Adrenal gland (tissue), 9 donors: ENCODE measurements at regions not wholly inside any gene's neighbourhood (a gene's known extent, or its start where the extent isn't known, plus 50 kb on each side); places are given as distances from the start of the nearest gene placed in this dataset.

Experiments used
- DNase-seq, 7 donors: peaks; one replicate each; pipeline ENCODE4 v3.0.0-alpha.2; 2019 to 2020
- H3K27ac ChIP-seq, 5 donors: fragments of 200-600 bp; sonication (generic) in 4 of 5; 1 replicate in 3 of 5; 2 replicates in 2 of 5; pipeline versions ENCODE4 v1.5.1 to v1.8.0; 2016 to 2020; ENCODE audit warnings: mild to moderate bottlenecking in 1 of 5
- H3K27me3 ChIP-seq: fragments of 200-600 bp; 2 replicates; pipeline ENCODE4 v1.8.0; 2021
- H3K36me3 ChIP-seq, 2 donors: fragments of 200-600 bp; replicated peaks in 1 of 2; 1 replicate in 1 of 2; 2 replicates in 1 of 2; pipeline versions ENCODE4 v1.5.1 to v1.8.0; 2018 to 2022
- H3K4me1 ChIP-seq, 2 donors: fragments of 200-600 bp; replicated peaks in 1 of 2; 1 replicate in 1 of 2; 2 replicates in 1 of 2; pipeline versions ENCODE4 v1.5.1 to v1.8.0; 2018 to 2021
- H3K4me3 ChIP-seq, 4 donors: fragments of 200-600 bp; sonication (generic) in 3 of 4; one replicate each; pipeline ENCODE4 v1.5.1; 2016 to 2018
- H3K9me3 ChIP-seq, 3 donors: fragments of 200-600 bp; sonication (generic) in 1 of 3; replicated peaks in 1 of 3; 1 replicate in 2 of 3; 2 replicates in 1 of 3; pipeline versions ENCODE4 v1.5.1 to v1.8.0; 2016 to 2021
- CTCF ChIP-seq, 6 experiments: fragments of 450-650 bp in 4 of 6; fragments of 200-600 bp in 2 of 6; sonication (generic) in 1 of 6; IDR thresholded peaks; 1 replicate in 5 of 6; 2 replicates in 1 of 6; pipeline versions ENCODE4 v1.5.1 to v1.8.0; 2016 to 2021; ENCODE audit warnings: antibody characterized with exemption in 6 of 6, mild to moderate bottlenecking in 2 of 6, moderate library complexity in 1 of 6
- POLR2A ChIP-seq, 2 donors: fragments of 450-650 bp; IDR thresholded peaks; one replicate each; pipeline ENCODE4 v1.6.1; 2017; ENCODE audit warnings: antibody characterized with exemption in 2 of 2, mild to moderate bottlenecking in 2 of 2, moderate library complexity in 1 of 2
- WGBS, 4 donors: extraction: QIAGEN DNeasy Blood & Tissue Kit in 2 of 4; methylation state at CpG; one replicate each; pipeline versions ENCODE4 v1.1.5 to v1.1.7; 2013 to 2017; 5-methylcytosine and 5-hydroxymethylcytosine counted together
- intact Hi-C, 2 donors: fragments of 100-400 bp; cut with DNase I; formaldehyde crosslinking; loops; one replicate each; pipeline versions ENCODE4 v1.14.1 to v1.15.0; 2022 to 2023
- donor health status: healthy with polysubstance abuse.
- donor health status: Bipolar disorder and iron deficiency.
- donor health status: DM: yes; HTN: yes; CAD: no.
- donor health status: DM: no; HTN: no; CAD: no.
- donor health status: DM: no; HTN: no; CAD: no.

- WGBS, 4 donors, result 88 to 93% (median 91%) methylated on average over 17 of the region's 17 CpGs
- intact Hi-C loops, result no loop called here
- no peak overlapping the region for H3K4me3 ChIP-seq
- H3K36me3 ChIP-seq, result no peaks in the 10 kb centered on the region
- no peaks in the 10 kb centered on the region for H3K27me3 ChIP-seq
- H3K4me1 ChIP-seq, result no peaks in the 10 kb centered on the region
- DNase-seq, result no peak
- no peak overlapping the region for H3K27ac ChIP-seq
- no peaks in the 10 kb centered on the region for H3K9me3 ChIP-seq
- no peak for TF ChIP-seq POLR2A (IDR thresholded peaks at IDR 0.05)
- TF ChIP-seq CTCF (IDR thresholded peaks at IDR 0.05), result no peak
These were observed 158.6 kb upstream of the PITRM1 start for GRCh38 chr10:3331187-3331586.

- intact Hi-C loops, result no loop called here
- Histone ChIP-seq H3K27me3 (no peaks in the 10 kb centered on the region), H3K9me3 (no peaks in the 10 kb centered on the region), H3K4me3 (no peak overlapping the region), H3K36me3 (no peaks in the 10 kb centered on the region), H3K4me1 (no peaks in the 10 kb centered on the region), H3K27ac (no peak overlapping the region)
- no peak for TF ChIP-seq POLR2A (IDR thresholded peaks at IDR 0.05)
- no peak for TF ChIP-seq CTCF (IDR thresholded peaks at IDR 0.05)
- peak in 4 of 7 donors; percentile 34 to 76 (median 59) for DNase-seq
- WGBS, 4 donors, result 53 to 75% (median 68%) methylated on average over 7 to 8 of the region's 8 CpGs
These were observed 158.1 kb upstream of the PITRM1 start for GRCh38 chr10:3330663-3331062.

- Histone ChIP-seq H3K36me3 (no peaks in the 10 kb centered on the region), H3K9me3 (no peaks in the 10 kb centered on the region), H3K27me3 (no peaks in the 10 kb centered on the region), H3K4me3 (no peak overlapping the region), H3K27ac (no peak overlapping the region), H3K4me1 (no peaks in the 10 kb centered on the region)
- no peak for TF ChIP-seq CTCF (IDR thresholded peaks at IDR 0.05)
- no peak for TF ChIP-seq POLR2A (IDR thresholded peaks at IDR 0.05)
- WGBS, 4 donors, result 76 to 89% (median 81%) methylated on average over 7 of the region's 7 CpGs
- intact Hi-C loops, result no loop called here
- DNase-seq, result no peak
These were observed 153.6 kb upstream of the PITRM1 start for GRCh38 chr10:3325954-3326750.

- no peak for DNase-seq
- no peaks in the 10 kb centered on the region for H3K36me3 ChIP-seq
- H3K27ac ChIP-seq, result no peak overlapping the region
- no peaks in the 10 kb centered on the region for H3K27me3 ChIP-seq
- intact Hi-C loops, result no loop called here
- 80 to 85% (median 80%) methylated on average over 8 of the region's 8 CpGs for whole genome bisulfite sequencing, 4 donors
- TF ChIP-seq CTCF (IDR thresholded peaks at IDR 0.05), result no peak
- TF ChIP-seq POLR2A (IDR thresholded peaks at IDR 0.05), result no peak
- no peaks in the 10 kb centered on the region for H3K4me1 ChIP-seq
- H3K9me3 ChIP-seq, result no peaks in the 10 kb centered on the region
- H3K4me3 ChIP-seq, result no peak overlapping the region
These were observed 152.0 kb upstream of the PITRM1 start for GRCh38 chr10:3324612-3325038.
